GM12873 (cell line): ENCODE measurements at regions not wholly inside any gene's neighbourhood (a gene's known extent, or its start where the extent isn't known, plus 50 kb on each side); places are given as distances from the start of the nearest gene placed in this dataset.

Experiments used
- CTCF ChIP-seq: IDR thresholded peaks from 2 replicates; pipeline ENCODE4 v1.5.1; 2012; ENCODE audit warnings: low read depth, mild to moderate bottlenecking, moderate library complexity, low read length, control low read depth; ENCODE audit not compliant: insufficient read depth; ENCODE audit errors: missing control alignments

GRCh38 chr14:96931751-96932150 lies 134.6 kb downstream of the VRK1 start:
- TF ChIP-seq CTCF = no peak

- no peak for TF ChIP-seq CTCF
Measured at GRCh38 chr14:96934638-96935330, 137.6 kb downstream of the VRK1 start.

- TF ChIP-seq CTCF = peak; percentile 69
Measured at GRCh38 chr14:96938946-96939345, 141.8 kb downstream of the VRK1 start.

GRCh38 chr14:96940009-96940408 lies 142.8 kb downstream of the VRK1 start:
- TF ChIP-seq CTCF = no peak

- no peak for TF ChIP-seq CTCF
Measured at GRCh38 chr14:96944297-96944696, 147.1 kb downstream of the VRK1 start.

- TF ChIP-seq CTCF = no peak
Measured at GRCh38 chr14:96945721-96946120, 148.5 kb downstream of the VRK1 start.

- TF ChIP-seq CTCF = no peak
Measured at GRCh38 chr14:96949594-96949993, 152.4 kb downstream of the VRK1 start.

- TF ChIP-seq CTCF = no peak
Measured at GRCh38 chr14:96951511-96951910, 154.3 kb downstream of the VRK1 start.
